HepG2 (cell line): ENCODE measurements at regions not wholly inside any gene's neighbourhood (a gene's known extent, or its start where the extent isn't known, plus 50 kb on each side); places are given as distances from the start of the nearest gene placed in this dataset.
A peak's percentile ranks its signal among the peaks of the same experiment; 100 is the strongest.

Experiments used
- CREBL2 ChIP-seq: sonication (generic); formaldehyde crosslinking; IDR thresholded peaks from 2 replicates; pipeline ENCODE4 v1.8.1; 2023; ENCODE audit warnings: missing genetic modification reagents, mild to moderate bottlenecking, borderline replicate concordance
- CSRNP1 ChIP-seq: sonication (generic); formaldehyde crosslinking; IDR thresholded peaks from 2 replicates; pipeline ENCODE4 v1.8.1; 2023; ENCODE audit warnings: mild to moderate bottlenecking, missing genetic modification reagents
- CTCF ChIP-seq: sonication (generic); formaldehyde crosslinking; IDR thresholded peaks from 2 replicates; pipeline ENCODE4 v1.5.0; 2020; ENCODE audit warnings: mild to moderate bottlenecking, missing genetic modification reagents, moderate library complexity
- IKZF4 ChIP-seq: sonication (generic); formaldehyde crosslinking; IDR thresholded peaks from 2 replicates; pipeline ENCODE4 v1.5.1; 2020; ENCODE audit warnings: borderline replicate concordance, mild to moderate bottlenecking, low read depth, missing genetic modification reagents; ENCODE audit errors: not compliant biosample characterization
- MTERF4 ChIP-seq: sonication (generic); formaldehyde crosslinking; IDR thresholded peaks from 2 replicates; pipeline ENCODE4 v1.8.0; 2023; ENCODE audit warnings: mild to moderate bottlenecking, missing genetic modification reagents
- RORA ChIP-seq: sonication (generic); formaldehyde crosslinking; IDR thresholded peaks from 2 replicates; pipeline ENCODE4 v1.5.0; 2020; ENCODE audit warnings: mild to moderate bottlenecking, missing genetic modification reagents, moderate library complexity
- TBX3 ChIP-seq: fragments of 450-650 bp; IDR thresholded peaks from 2 replicates; pipeline ENCODE4 v1.6.1; 2017; ENCODE audit warnings: antibody characterized with exemption, mild to moderate bottlenecking, inconsistent platforms, borderline replicate concordance
- THRA ChIP-seq: sonication (generic); formaldehyde crosslinking; IDR thresholded peaks from 2 replicates; pipeline ENCODE4 v1.4.0; 2020; ENCODE audit warnings: missing genetic modification reagents, borderline replicate concordance
- ZNF17 ChIP-seq: sonication (generic); formaldehyde crosslinking; IDR thresholded peaks from 2 replicates; pipeline ENCODE4 v1.5.0; 2020; ENCODE audit warnings: mild to moderate bottlenecking, missing genetic modification reagents
- ZNF616 ChIP-seq: sonication (generic); formaldehyde crosslinking; IDR thresholded peaks from 2 replicates; pipeline ENCODE4 v1.5.0; 2020; ENCODE audit warnings: low read depth, mild to moderate bottlenecking, missing genetic modification reagents
- ZNF704 ChIP-seq: sonication (generic); formaldehyde crosslinking; IDR thresholded peaks from 2 replicates; pipeline ENCODE4 v1.8.1; 2023; ENCODE audit warnings: mild to moderate bottlenecking, inconsistent platforms, moderate library complexity, missing genetic modification reagents, borderline replicate concordance
- ZNF792 ChIP-seq: IDR thresholded peaks from 2 replicates; pipeline ENCODE4 v1.6.1; 2016
- TF ChIP-seq, protein P1 (sequence below): sonication (generic); formaldehyde crosslinking; IDR thresholded peaks from 2 replicates; pipeline ENCODE4 v1.5.1; 2020; ENCODE audit warnings: mild to moderate bottlenecking, missing genetic modification reagents, moderate library complexity
- TF ChIP-seq, protein P2 (sequence below): sonication (generic); formaldehyde crosslinking; IDR thresholded peaks from 2 replicates; pipeline ENCODE4 v1.9.0; 2021; ENCODE audit warnings: missing genetic modification reagents, borderline replicate concordance

GRCh38 chr17:31598921-31599571 lies 207.6 kb downstream of the RAB11FIP4 start (continued):
- TF ChIP-seq ZNF704 (CRISPR knock-in tag) (no peak), ZNF616 (no peak), CTCF (CRISPR knock-in tag) (no peak), ZNF792 (CRISPR knock-in tag) (no peak), RORA (CRISPR knock-in tag) (no peak), MTERF4 (no peak), IKZF4 (CRISPR knock-in tag) (peak; percentile 32), CSRNP1 (no peak), CREBL2 (CRISPR knock-in tag) (no peak), ZNF17 (CRISPR knock-in tag) (no peak), THRA (CRISPR knock-in tag) (0 out of 2 replicates have a peak, but pooled peaks have one; percentile 15), TBX3 (no peak)
- TF ChIP-seq, protein P1, sequence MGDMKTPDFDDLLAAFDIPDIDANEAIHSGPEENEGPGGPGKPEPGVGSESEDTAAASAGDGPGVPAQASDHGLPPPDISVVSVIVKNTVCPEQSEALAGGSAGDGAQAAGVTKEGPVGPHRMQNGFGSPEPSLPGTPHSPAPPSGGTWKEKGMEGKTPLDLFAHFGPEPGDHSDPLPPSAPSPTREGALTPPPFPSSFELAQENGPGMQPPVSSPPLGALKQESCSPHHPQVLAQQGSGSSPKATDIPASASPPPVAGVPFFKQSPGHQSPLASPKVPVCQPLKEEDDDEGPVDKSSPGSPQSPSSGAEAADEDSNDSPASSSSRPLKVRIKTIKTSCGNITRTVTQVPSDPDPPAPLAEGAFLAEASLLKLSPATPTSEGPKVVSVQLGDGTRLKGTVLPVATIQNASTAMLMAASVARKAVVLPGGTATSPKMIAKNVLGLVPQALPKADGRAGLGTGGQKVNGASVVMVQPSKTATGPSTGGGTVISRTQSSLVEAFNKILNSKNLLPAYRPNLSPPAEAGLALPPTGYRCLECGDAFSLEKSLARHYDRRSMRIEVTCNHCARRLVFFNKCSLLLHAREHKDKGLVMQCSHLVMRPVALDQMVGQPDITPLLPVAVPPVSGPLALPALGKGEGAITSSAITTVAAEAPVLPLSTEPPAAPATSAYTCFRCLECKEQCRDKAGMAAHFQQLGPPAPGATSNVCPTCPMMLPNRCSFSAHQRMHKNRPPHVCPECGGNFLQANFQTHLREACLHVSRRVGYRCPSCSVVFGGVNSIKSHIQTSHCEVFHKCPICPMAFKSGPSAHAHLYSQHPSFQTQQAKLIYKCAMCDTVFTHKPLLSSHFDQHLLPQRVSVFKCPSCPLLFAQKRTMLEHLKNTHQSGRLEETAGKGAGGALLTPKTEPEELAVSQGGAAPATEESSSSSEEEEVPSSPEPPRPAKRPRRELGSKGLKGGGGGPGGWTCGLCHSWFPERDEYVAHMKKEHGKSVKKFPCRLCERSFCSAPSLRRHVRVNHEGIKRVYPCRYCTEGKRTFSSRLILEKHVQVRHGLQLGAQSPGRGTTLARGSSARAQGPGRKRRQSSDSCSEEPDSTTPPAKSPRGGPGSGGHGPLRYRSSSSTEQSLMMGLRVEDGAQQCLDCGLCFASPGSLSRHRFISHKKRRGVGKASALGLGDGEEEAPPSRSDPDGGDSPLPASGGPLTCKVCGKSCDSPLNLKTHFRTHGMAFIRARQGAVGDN (CRISPR knock-in tag): peak; percentile 59
- TF ChIP-seq, protein P2, sequence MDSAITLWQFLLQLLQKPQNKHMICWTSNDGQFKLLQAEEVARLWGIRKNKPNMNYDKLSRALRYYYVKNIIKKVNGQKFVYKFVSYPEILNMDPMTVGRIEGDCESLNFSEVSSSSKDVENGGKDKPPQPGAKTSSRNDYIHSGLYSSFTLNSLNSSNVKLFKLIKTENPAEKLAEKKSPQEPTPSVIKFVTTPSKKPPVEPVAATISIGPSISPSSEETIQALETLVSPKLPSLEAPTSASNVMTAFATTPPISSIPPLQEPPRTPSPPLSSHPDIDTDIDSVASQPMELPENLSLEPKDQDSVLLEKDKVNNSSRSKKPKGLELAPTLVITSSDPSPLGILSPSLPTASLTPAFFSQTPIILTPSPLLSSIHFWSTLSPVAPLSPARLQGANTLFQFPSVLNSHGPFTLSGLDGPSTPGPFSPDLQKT: no peak
